Caco-2 (cell line): ENCODE measurements at regions not wholly inside any gene's neighbourhood (a gene's known extent, or its start where the extent isn't known, plus 50 kb on each side); places are given as distances from the start of the nearest gene placed in this dataset.

ENCODE experiments used
- BruUV-seq: library from RNA; stranded (reverse); fragments of 400-500 nt; replicated peaks from 2 replicates; lab custom pipeline; 2021; lab: Mats Ljungman, UMichigan
- CTCF ChIA-PET: fragments of 300-600 bp; sonication (Branson Sonifier 250); formaldehyde crosslinking; loops from one replicate; lab custom pipeline; 2022; ENCODE audit warnings: antibody characterized with exemption; lab: Charles Lee
- POLR2A ChIA-PET: fragments of 300-600 bp; sonication (Branson Sonifier 250); formaldehyde crosslinking; loops from one replicate; lab custom pipeline; 2022; ENCODE audit warnings: antibody characterized with exemption; lab: Charles Lee
- DNase-seq, 2 experiments: peaks; one replicate each; pipeline versions ENCODE4 v3.0.0 to v3.0.0-alpha.2; 2020 to 2022
- H3K27me3 ChIP-seq: replicated peaks from 2 replicates; pipeline ENCODE4 v1.6.0; 2011; ENCODE audit warnings: low read length; ENCODE audit not compliant: control insufficient read depth, insufficient read depth
- H3K36me3 ChIP-seq: 2 replicates; pipeline ENCODE4 v1.5.1; 2011; ENCODE audit warnings: low read length; ENCODE audit not compliant: control insufficient read depth, insufficient read depth
- H3K4me1 ChIP-seq: fragments of 250-450 bp; sonication (Bioruptor Pico); 2 replicates; pipeline ENCODE4 v1.5.1; 2020; ENCODE audit warnings: mild to moderate bottlenecking
- H3K4me3 ChIP-seq: 2 replicates; pipeline ENCODE4 v1.5.1; 2011; ENCODE audit warnings: low read depth, mild to moderate bottlenecking, control low read depth, low read length
- H3K9me3 ChIP-seq: fragments of 250-450 bp; sonication (Bioruptor Pico); 2 replicates; pipeline ENCODE4 v1.5.1; 2020; ENCODE audit warnings: mild to moderate bottlenecking, moderate library complexity
- H3K27ac Mint-ChIP-seq: one replicate; pipeline ENCODE4 v1.8.0; 2022; ENCODE audit warnings: mixed read lengths; ENCODE audit not compliant: unreplicated experiment
- H3K27me3 Mint-ChIP-seq: one replicate; pipeline ENCODE4 v1.8.0; 2022; ENCODE audit warnings: mixed read lengths; ENCODE audit not compliant: insufficient read depth, unreplicated experiment
- H3K36me3 Mint-ChIP-seq: one replicate; pipeline ENCODE4 v1.8.0; 2022; ENCODE audit warnings: mild to moderate bottlenecking, mixed read lengths; ENCODE audit not compliant: insufficient read depth, unreplicated experiment
- H3K4me1 Mint-ChIP-seq: one replicate; pipeline ENCODE4 v1.8.0; 2022; ENCODE audit warnings: low read depth, mixed read lengths; ENCODE audit not compliant: unreplicated experiment
- H3K4me3 Mint-ChIP-seq: one replicate; pipeline ENCODE4 v1.8.0; 2022; ENCODE audit warnings: mild to moderate bottlenecking, moderate library complexity, mixed read lengths; ENCODE audit not compliant: unreplicated experiment
- H3K9me3 Mint-ChIP-seq: one replicate; pipeline ENCODE4 v1.8.0; 2022; ENCODE audit warnings: mixed read lengths; ENCODE audit not compliant: unreplicated experiment
- intact Hi-C: fragments of 100-400 bp; cut with micrococcal nuclease; formaldehyde crosslinking; loops from one replicate; pipeline ENCODE4 v1.10.0; 2022; ENCODE audit not compliant: unreplicated experiment
- TF ChIP-seq, protein P1 (sequence below), 2 experiments: fragments of 200-600 bp in 1 of 2; IDR thresholded peaks; 1 replicate in 1 of 2; 2 replicates in 1 of 2; pipeline versions ENCODE4 v1.5.1 to v1.8.0; 2011 to 2022; ENCODE audit warnings: antibody characterized with exemption in 1 of 2, control low read depth in 1 of 2, inconsistent platforms in 1 of 2, low read depth in 1 of 2, low read length in 1 of 2, mild to moderate bottlenecking in 1 of 2, moderate library complexity in 1 of 2; ENCODE audit not compliant: insufficient read depth in 1 of 2, severe bottlenecking in 1 of 2, unreplicated experiment in 1 of 2

DNA sequence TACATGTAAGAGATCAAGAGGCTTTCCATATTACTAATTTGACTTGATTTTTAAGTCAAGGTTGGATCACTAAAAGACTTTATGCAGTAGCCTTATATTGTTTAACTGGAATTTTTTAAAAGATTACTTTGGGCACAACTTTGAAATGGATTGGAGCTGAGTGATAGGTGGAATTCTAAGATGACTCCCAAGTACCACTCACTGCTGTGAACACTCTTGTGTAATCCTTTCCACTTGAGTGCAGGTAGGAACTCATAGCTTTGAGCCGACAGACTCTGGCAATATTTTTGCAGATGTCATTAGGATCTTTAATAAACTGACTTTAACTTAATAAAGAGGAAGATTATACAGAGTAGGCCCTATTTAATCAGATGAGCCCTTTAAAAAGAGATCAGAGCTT is 831.1 kb upstream of the NCAM2 start:
- Mint-ChIP-seq H3K27me3 (no peaks in the 10 kb centered on the region), H3K27ac (no peak overlapping the region), H3K9me3 (no peaks in the 10 kb centered on the region), H3K4me1 (no peaks in the 10 kb centered on the region), H3K36me3 (no peaks in the 10 kb centered on the region), H3K4me3 (no peak overlapping the region)
- Histone ChIP-seq H3K36me3 (no peaks in the 10 kb centered on the region), H3K4me3 (no peak overlapping the region), H3K27me3 (no peaks in the 10 kb centered on the region), H3K4me1 (no peaks in the 10 kb centered on the region), H3K9me3 (no peaks in the 10 kb centered on the region; the same call in 1 of the 2 replicates)
- intact Hi-C loops: no loop called here
- TF ChIP-seq, protein P1, sequence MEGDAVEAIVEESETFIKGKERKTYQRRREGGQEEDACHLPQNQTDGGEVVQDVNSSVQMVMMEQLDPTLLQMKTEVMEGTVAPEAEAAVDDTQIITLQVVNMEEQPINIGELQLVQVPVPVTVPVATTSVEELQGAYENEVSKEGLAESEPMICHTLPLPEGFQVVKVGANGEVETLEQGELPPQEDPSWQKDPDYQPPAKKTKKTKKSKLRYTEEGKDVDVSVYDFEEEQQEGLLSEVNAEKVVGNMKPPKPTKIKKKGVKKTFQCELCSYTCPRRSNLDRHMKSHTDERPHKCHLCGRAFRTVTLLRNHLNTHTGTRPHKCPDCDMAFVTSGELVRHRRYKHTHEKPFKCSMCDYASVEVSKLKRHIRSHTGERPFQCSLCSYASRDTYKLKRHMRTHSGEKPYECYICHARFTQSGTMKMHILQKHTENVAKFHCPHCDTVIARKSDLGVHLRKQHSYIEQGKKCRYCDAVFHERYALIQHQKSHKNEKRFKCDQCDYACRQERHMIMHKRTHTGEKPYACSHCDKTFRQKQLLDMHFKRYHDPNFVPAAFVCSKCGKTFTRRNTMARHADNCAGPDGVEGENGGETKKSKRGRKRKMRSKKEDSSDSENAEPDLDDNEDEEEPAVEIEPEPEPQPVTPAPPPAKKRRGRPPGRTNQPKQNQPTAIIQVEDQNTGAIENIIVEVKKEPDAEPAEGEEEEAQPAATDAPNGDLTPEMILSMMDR (IDR thresholded peaks at IDR 0.05; ENCODE audit: insufficient read depth in 1 of 2, low read depth in 1 of 2, low read length in 1 of 2, severe bottlenecking in 1 of 2, unreplicated experiment in 1 of 2): no peak
- CTCF ChIA-PET: no interaction called here
- BruUV-seq: no TSS peak
- POLR2A ChIA-PET: no interaction called here
- DNase-seq: no peak

- H3K4me3 Mint-ChIP-seq: no peak overlapping the region
- no peak overlapping the region for H3K27ac Mint-ChIP-seq
- Histone ChIP-seq H3K4me3 (no peak overlapping the region), H3K36me3 (no peaks in the 10 kb centered on the region), H3K9me3 (no peaks in the 10 kb centered on the region; the same call in 1 of the 2 replicates), H3K27me3 (no peaks in the 10 kb centered on the region), H3K4me1 (no peaks in the 10 kb centered on the region)
- no TSS peak for BruUV-seq
- ChIA-PET CTCF (no interaction called here), POLR2A (no interaction called here)
- no peak for DNase-seq
- peaks cover 6% of the 10 kb centered on the region for H3K4me1 Mint-ChIP-seq
- peaks cover 3% of the 10 kb centered on the region for H3K27me3 Mint-ChIP-seq
- intact Hi-C loops: no loop called here
- TF ChIP-seq, protein P1 (IDR thresholded peaks at IDR 0.05; ENCODE audit: insufficient read depth in 1 of 2, low read depth in 1 of 2, low read length in 1 of 2, severe bottlenecking in 1 of 2, unreplicated experiment in 1 of 2): no peak
- H3K9me3 Mint-ChIP-seq: peaks cover 9% of the 10 kb centered on the region
- no peaks in the 10 kb centered on the region for H3K36me3 Mint-ChIP-seq
These were observed 828.2 kb upstream of the NCAM2 start for GRCh38 chr21:20169812-20170576.

DNA sequence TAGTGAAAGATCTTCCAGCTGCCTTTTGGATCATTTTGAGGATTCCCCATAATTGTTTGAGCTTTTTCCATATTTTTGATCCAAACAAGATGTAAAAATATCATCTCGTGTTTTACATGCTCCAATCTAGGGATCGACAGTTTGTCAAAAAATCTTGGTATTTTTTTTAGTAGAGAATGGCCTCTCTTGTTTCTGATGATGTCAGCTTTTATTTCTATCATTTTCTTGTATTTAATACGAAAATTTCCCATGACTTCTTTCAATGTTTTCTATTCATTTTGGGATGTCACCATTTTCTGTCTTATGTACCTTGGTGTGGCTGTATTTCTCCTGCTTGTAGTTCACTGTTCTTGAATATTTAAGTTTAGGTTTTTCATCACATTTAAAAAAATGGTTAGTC is 812.0 kb upstream of the NCAM2 start:
- H3K4me3 Mint-ChIP-seq: no peak overlapping the region
- Histone ChIP-seq H3K36me3 (no peaks in the 10 kb centered on the region), H3K27me3 (no peaks in the 10 kb centered on the region), H3K9me3 (no peaks in the 10 kb centered on the region), H3K4me3 (no peak overlapping the region), H3K4me1 (no peaks in the 10 kb centered on the region)
- BruUV-seq: no TSS peak
- H3K9me3 Mint-ChIP-seq: no peaks in the 10 kb centered on the region
- no peaks in the 10 kb centered on the region for H3K4me1 Mint-ChIP-seq
- H3K27ac Mint-ChIP-seq: no peak overlapping the region
- TF ChIP-seq, protein P1 (IDR thresholded peaks at IDR 0.05; ENCODE audit: insufficient read depth in 1 of 2, low read depth in 1 of 2, low read length in 1 of 2, severe bottlenecking in 1 of 2, unreplicated experiment in 1 of 2): no peak
- no peaks in the 10 kb centered on the region for H3K36me3 Mint-ChIP-seq
- POLR2A ChIA-PET: no interaction called here
- intact Hi-C loops: no loop called here
- DNase-seq: no peak
- CTCF ChIA-PET: no interaction called here
- no peaks in the 10 kb centered on the region for H3K27me3 Mint-ChIP-seq
